Epithelial cell of esophagus (primary cell): ENCODE measurements at regions not wholly inside any gene's neighbourhood (a gene's known extent, or its start where the extent isn't known, plus 50 kb on each side); places are given as distances from the start of the nearest gene placed in this dataset.
A peak's percentile ranks its signal among the peaks of the same experiment; 100 is the strongest.
"Not testable (repeated sequence)": the region's sequence is repeated elsewhere in the genome, so short reads cannot be mapped to it uniquely, and the experiment has no call there.

Source experiments
- DNase-seq: peaks from one replicate; pipeline ENCODE4 v3.0.0; 2010; ENCODE audit warnings: low read depth
- H3K4me3 ChIP-seq: 2 replicates; pipeline ENCODE4 v1.5.1; 2011; ENCODE audit warnings: mild to moderate bottlenecking, low read length, control low read depth
- CTCF ChIP-seq: IDR thresholded peaks from 2 replicates; pipeline ENCODE4 v1.5.1; 2011; ENCODE audit warnings: low read depth, mild to moderate bottlenecking, low read length, control low read depth, inconsistent platforms; ENCODE audit not compliant: insufficient read depth; ENCODE audit errors: missing control alignments

DNA sequence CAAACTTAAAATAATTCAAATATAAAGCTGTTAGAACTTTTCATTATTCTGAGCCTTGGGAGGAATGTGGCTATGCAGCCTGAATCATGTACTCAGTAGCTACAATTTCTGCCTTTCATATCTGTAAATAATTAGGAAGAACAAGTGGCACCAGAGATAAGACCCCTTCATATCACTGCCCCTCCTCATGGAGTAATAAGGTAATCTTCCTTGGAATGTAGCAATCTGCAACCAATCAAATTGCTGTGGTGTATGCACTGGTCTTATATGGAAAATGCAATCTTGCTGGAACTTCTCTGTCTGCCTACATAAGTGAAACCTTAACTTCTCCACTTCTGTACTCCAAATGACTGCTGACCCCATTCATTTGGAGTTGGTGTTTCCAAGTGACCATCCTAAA lies 104.4 kb upstream of the VANGL1 start:
- TF ChIP-seq CTCF = no peak
- no peak overlapping the region for H3K4me3 ChIP-seq
- no peak for DNase-seq

GRCh38 chr1:115536279-115536816 lies 105.4 kb upstream of the VANGL1 start:
- no peak overlapping the region for H3K4me3 ChIP-seq
- DNase-seq = peak; percentile 55
- no peak for TF ChIP-seq CTCF

DNA sequence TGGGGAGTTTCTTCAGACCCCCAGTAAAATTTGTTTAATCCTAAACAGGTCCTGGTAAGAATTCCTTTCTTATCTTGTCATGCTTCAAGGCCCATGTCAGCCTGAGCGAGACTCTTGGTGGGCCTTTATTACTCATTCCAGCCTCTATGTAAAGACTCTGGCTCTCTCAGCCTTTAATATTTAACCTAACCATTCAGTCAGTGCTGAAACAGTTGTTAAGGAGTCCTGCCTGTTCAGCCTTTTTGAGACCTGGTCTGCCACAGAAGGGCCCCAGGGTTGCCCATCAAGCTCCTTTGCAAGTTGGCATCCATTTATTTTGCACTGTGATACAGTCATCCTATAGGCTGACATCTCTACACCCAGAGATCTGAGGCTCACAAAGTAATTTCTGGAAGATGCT lies 107.7 kb upstream of the VANGL1 start:
- TF ChIP-seq CTCF = no peak
- no peak for DNase-seq
- H3K4me3 ChIP-seq = no peak overlapping the region

DNA sequence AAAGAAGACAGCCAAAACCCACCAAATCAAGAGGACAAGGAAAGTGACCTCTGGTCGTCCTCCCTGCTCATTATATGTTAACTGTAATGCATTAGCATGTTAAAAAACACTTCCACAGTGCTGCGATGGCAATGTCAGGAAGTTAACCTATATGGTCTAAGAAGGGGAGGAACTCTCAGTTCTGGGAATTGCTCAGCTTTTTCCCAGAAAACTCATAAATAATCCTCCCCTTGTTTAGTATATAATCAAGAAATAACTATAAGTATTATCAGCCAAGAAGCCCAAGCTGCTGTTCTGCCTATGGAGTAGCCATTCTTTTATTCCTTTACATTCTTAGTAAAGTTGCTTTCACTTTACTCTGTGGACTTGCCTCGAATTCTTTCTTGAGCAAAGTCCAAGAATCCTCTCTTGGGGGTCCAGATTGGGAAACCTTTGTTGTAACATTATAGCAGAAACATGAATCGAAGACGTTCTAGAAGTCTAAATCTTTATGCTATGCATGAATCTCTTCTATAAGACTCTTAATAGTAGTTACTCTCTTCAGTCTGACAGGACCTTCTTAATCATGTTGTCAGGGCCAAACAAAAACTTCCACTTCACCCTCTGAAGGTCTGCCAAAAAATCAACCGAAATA lies 110.0 kb upstream of the VANGL1 start:
- H3K4me3 ChIP-seq = no peak overlapping the region
- DNase-seq = no peak
- TF ChIP-seq CTCF = no peak

DNA sequence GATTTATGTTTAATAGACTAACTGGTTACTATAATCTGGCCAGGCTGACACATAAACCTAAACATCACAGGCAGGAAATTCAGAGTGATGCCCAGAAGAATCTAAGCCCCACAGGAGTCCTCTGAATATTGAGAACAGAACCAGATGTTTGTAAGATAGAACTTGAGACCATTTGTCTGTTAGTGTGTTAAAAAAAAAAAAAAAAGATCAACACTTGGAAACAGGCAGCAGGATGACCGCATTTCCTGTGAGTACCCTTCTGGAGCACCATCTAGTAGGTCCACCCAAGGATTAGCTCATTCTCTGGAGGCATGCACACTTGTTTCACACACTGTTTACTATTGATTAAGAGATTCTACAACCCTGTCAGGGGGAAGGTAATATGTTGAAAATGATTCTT lies 111.4 kb upstream of the VANGL1 start:
- peak; percentile 51 for DNase-seq
- no peak for TF ChIP-seq CTCF
- H3K4me3 ChIP-seq = no peak overlapping the region

DNA sequence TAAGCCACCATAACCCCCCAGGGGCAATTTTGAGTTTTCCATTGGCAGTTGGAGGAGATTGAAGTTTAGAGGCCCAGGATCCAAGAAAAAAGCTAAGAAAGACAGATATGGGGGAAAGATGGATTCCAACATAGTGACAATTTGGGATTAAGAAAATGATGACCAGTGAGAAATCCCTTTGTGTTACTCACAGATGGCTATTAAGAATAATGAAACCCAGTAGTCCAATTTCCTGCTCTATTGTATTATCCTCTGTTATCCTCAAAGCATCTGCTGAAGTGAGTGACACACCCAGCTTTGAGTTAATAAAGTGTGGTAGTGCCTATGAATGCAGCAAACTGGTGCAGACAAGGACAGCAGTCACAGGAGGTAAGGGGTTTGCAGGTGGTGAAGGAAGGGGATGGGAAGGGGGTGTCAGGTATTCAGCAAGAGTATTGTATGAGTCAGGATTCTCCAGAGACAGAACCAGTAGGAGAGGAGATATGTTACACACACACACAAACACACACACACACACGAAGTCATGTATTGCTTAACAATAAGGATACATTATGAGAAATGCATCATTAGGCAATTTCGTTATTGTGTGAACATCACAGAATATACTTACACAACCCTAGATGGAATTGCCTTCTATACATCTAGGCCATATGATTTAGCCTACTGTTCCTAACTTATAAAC lies 112.4 kb upstream of the VANGL1 start:
- TF ChIP-seq CTCF = no peak
- H3K4me3 ChIP-seq = no peak overlapping the region
- DNase-seq = peak; percentile 70

- not testable (repeated sequence) for H3K4me3 ChIP-seq, DNase-seq
Observed at GRCh38 chr1:115528336-115528735, 113.4 kb upstream of the VANGL1 start.
